MV-4-11 (cell line): ENCODE measurements at regions not wholly inside any gene's neighbourhood (a gene's known extent, or its start where the extent isn't known, plus 50 kb on each side); places are given as distances from the start of the nearest gene placed in this dataset.
"Not testable (repeated sequence)": the region's sequence is repeated elsewhere in the genome, so short reads cannot be mapped to it uniquely, and the experiment has no call there.

Experiments
- DNase-seq: peaks from one replicate; lab custom pipeline; 2025; lab: John Stamatoyannopoulos, UW

GRCh38 chr14:51342226-51342625 lies 102.2 kb downstream of the TMX1 start:
- peak; percentile 71 for DNase-seq

GRCh38 chr14:51351997-51352396 lies 112.0 kb downstream of the TMX1 start:
- DNase-seq, result no peak

GRCh38 chr14:51353901-51354300 lies 113.9 kb downstream of the TMX1 start:
- DNase-seq, result no peak

- DNase-seq, result no peak
Observed at GRCh38 chr14:51354846-51355245, 114.8 kb downstream of the TMX1 start.

DNA sequence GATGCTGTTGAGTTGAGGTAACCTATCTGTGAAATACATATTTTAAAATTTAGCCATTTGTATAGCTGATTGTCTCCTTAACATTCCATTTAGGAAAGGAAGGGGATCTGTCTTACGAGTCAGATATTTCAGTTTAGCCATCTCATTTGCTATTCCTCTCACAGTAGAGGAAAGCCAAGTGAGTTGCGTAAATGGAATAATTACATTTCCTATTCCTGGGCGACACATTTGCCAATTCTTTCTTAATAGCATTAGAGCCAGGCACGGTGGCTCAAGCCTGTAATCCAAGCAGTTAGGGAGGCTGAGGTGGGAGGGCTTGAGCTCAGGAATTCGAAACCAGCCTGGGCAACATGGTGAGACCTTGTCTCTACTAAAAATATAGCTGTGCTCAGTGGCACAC lies 116.3 kb downstream of the TMX1 start:
- no peak for DNase-seq

- DNase-seq, result no peak
Observed at GRCh38 chr14:51357250-51357649, 117.2 kb downstream of the TMX1 start.

GRCh38 chr14:51360592-51360991 lies 120.5 kb downstream of the TMX1 start:
- DNase-seq, result no peak

DNA sequence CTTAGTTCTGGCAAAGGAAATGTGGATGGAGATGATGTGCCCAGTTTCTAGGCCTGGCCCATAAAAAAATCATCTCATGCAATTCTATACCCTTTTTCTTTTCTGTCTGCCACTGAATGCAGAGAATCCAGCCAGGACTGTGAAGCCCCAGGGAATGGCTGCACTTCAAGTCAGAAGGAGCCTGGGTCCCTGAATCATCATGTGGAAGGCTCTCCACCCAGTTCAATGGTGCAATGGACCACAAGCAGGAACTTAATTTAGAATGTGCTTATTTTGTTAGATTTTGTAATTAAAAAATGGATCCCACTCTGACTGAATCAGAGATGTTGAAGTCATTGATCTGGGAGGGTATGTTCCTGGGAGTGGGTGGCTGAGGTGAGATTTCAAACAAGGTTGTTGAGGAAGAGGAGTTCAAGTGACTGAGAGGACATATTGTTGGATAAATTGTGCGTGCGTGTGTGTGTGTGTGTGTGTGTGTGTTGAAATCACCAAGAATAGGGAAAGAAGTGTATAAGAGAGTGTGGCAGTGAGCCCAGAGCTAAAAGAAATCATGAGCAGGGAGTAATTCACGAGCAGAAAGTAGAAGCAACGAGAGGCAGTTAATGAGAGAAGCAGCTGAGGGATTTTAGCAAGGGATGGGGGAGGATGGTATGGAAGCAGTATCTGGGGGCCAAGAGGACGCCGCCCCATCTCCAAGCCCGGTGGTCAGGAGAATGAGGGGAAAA lies 125.4 kb downstream of the TMX1 start:
- DNase-seq, result no peak

DNA sequence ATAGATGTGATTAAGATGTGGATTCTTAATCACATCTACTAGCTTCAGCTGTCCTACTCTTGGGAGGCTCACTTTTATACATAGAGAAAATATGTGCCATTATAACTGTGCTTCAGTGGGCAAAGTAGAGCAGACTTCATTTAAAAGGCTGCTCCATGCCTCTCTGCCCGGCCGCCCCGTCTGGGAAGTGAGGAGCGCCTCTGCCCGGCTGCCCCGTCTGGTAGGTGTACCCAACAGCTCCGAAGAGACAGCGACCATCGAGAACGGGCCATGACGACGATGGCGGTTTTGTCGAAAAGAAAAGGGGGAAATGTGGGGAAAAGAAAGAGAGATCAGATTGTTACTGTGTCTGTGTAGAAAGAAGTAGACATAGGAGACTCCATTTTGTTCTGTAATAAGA lies 126.4 kb downstream of the TMX1 start:
- not testable (repeated sequence) for DNase-seq

- DNase-seq, result not testable (repeated sequence)
Observed at GRCh38 chr14:51366866-51367599, 127.0 kb downstream of the TMX1 start.

DNA sequence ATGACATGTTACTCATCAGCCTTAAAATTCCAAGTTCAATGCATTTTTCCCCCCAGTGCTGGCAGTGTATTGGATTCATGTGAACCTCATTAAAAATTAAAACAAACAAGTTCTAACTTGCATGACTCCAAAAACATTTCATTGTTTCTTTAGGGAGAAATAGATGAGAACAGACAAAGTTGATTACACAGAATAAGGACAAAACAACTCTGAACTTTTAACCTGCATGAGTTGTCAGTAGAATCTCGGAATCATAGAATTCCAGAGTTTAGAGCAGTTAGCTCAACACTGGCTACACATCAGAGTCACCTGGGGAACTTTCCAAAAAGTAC lies 127.5 kb downstream of the TMX1 start:
- DNase-seq, result no peak

DNA sequence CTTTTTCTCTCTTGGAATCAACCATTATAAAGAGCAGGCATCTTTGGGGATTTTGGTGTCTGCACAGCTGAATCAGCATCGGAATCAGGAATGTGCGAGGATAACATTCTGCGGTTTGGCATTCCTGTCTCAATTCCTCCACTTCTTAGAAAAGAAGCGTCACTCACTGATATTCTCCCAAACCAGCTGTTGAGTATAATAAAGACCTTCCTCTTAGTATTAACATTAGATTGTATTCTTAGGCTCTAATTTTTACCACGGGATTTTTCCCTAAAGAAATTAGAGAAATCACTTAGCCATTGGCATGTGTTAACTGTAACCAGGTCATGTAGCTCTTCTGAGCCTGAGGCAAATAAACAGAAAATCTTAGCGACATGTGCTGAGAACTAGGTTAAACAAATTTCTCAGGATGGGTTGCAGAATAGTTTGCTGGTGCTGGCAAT lies 128.7 kb downstream of the TMX1 start:
- DNase-seq, result no peak

DNA sequence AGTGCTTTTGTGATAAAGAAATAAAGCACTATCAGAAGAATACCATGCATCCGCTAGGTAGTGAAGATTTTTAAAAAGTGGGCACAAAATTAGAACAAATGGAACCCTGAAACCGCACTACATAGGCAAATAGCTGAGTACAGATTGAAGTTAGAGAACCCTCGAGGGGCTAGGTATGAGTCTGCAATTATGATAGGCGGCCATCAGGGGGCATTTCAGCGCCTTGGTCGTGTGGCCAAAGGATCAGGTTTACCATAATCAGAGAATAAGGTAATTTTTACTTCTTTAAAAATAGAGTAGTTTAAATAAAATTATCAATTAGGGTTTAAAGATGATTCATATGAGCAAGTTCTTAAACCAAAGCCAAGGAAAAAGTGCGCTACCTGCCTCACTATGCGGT lies 129.8 kb downstream of the TMX1 start:
- no peak for DNase-seq

DNA sequence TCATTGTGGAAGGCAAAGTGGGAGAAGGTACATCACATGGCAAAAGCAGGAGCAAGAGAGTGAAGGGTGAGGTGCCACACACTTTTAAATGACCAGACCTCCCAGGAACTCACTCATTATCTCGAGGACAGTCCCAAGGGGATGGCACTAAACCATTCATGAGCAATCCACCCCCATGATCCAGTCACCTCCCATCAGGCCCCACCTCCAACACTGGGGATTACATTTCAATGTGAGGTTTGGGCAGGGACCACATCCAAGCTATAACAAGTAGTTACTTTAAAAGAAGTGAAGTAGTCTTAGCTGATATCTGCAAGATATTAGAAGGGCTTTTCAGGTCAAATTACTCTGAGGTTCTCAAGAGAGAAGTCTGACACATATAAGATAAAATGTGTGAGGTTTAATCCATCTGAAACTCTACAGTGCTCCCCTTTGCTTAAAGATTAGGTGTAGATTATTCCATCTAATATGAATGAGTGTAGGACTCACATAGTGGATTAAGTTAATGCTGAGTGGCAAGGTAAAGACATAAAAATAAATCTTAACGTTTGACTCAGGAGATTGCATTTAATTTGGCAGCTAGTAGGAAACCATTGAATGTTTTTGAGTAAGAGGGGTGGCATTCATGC lies 130.8 kb downstream of the TMX1 start:
- DNase-seq, result no peak

DNA sequence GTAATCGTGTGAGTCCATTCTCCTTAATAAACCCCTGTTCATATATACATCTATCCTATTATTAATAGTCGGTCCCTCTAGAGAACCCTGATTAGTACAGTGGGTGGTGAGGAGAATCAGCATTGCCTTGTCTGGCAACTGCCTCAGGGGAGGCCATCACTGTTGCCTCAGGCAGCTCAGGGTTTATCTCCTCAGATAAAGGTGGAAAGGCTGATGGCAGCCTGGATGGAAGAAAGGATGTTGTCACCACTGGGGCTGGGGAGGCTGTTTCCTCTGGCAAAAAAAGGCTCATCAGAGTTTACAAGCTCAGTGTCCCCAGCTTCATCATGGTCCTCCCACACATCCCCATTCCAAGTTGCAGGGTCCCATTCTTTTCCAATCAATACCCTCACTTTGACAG lies 137.1 kb downstream of the TMX1 start:
- not testable (repeated sequence) for DNase-seq

- no peak for DNase-seq
Observed at GRCh38 chr14:51382506-51382905, 142.5 kb downstream of the TMX1 start.

DNA sequence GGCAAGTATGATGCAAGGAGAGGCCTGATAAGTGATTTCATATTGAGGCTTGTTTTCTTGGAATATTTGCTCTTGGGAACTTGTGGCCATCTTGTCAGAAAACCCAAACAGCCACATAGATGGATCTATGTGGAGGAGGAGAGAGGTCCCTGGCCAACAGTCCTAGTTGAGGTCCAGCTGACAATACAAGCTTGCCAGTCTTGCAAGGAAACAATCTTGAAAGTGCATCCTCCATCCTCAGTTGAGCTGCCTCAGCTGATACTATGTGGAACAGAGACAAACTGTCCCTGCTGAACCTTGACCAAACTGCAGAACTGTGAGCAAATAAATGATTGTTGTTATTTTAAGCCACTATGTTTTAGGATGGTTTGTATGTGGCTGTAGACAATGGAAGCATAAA lies 146.4 kb downstream of the TMX1 start:
- no peak for DNase-seq

DNA sequence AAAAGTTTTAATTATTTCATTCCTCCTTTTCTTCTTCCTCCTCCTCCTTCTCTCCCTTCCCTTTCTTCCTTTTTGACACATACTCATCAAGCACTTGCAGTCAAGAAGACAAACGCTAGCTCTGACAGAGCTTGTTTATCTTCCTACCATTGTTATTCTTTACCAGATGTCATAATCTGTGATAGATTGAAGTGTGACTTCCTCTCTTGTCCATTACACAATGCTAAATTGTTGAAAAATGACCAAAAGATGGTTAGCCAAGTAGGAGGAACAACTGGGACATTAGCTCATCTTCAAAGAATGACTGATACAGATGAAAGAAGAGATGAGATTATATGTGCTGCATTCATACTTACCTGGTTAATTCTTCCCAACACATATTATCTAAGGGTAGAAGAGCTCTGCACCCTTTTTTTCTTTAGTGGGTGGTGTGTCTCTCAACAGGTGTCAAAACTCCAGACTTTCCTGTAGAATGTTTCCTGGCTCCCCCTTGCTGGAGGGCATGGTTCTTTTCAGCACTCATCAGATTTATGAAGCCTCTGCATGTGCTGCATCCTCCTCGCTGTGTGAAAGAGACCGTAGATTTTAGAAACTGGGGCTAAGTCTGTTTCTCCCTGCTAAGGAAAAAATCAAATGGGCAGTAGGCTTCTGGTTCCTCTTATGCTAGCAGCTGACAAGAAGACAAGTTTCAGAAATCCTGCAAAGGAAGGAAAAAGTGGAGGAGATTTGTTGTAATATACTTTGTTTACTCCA lies 147.1 kb downstream of the TMX1 start:
- no peak for DNase-seq

- DNase-seq, result no peak
Observed at GRCh38 chr14:51392416-51392815, 152.4 kb downstream of the TMX1 start.

GRCh38 chr14:51394384-51394783 lies 154.3 kb downstream of the TMX1 start:
- no peak for DNase-seq

DNA sequence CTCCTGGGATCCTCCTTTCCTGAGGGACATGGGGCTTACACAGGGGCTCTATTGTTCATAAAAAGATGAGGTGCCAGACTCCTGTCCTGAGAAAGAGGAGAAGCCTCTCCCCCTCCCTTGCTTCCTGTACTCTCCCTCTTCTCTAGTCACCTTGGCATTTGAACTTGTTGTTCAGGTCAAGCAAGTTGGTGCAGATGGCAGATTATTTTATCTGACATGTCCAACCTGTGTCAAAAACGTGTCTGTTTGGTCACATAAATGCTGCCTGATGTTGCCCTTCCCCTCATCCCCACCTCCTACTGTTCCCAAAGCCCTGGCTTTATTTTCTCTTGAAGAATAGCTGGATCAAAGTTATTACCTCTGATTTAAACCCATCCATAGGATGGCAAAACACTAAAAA lies 154.8 kb downstream of the TMX1 start:
- no peak for DNase-seq

- DNase-seq, result no peak
Observed at GRCh38 chr14:51395361-51395849, 155.4 kb downstream of the TMX1 start.
